H1 (cell line): ENCODE measurements at regions not wholly inside any gene's neighbourhood (a gene's known extent, or its start where the extent isn't known, plus 50 kb on each side); places are given as distances from the start of the nearest gene placed in this dataset.
A peak's percentile ranks its signal among the peaks of the same experiment; 100 is the strongest.

Experiments used
- CTCF ChIA-PET: fragments of 300-600 bp; sonication (Branson Sonifier 250); formaldehyde crosslinking; loops from one replicate; lab custom pipeline; 2021; ENCODE audit not compliant: partially characterized antibody; lab: Charles Lee
- POLR2A ChIA-PET: fragments of 300-600 bp; sonication (Branson Sonifier 250); formaldehyde crosslinking; loops from one replicate; lab custom pipeline; 2021; ENCODE audit warnings: inconsistent platforms; ENCODE audit not compliant: partially characterized antibody; lab: Charles Lee
- DNase-seq, 2 experiments: peaks; one replicate each; pipeline versions ENCODE4 v3.0.0 to v3.0.0-alpha.2; 2010 to 2022; ENCODE audit warnings: low spot score in 2 of 2, low read depth in 1 of 2, mixed read lengths in 1 of 2
- FAIRE-seq: peaks from 2 replicates; lab custom pipeline; 2011; peaks lifted over from hg19 to GRCh38; lab: Jason Lieb, UNC
- H2AFZ ChIP-seq: 2 replicates; pipeline ENCODE4 v1.8.1; 2012; ENCODE audit warnings: low read length, inconsistent platforms
- H2AK5ac ChIP-seq: 2 replicates; pipeline ENCODE4 v1.6.1; 2013; ENCODE audit warnings: low read depth, low read length
- H2BK120ac ChIP-seq: replicated peaks from 2 replicates; pipeline ENCODE3; 2013; ENCODE audit warnings: low read depth, low read length, inconsistent platforms
- H2BK12ac ChIP-seq: 2 replicates; pipeline ENCODE4 v1.6.1; 2013; ENCODE audit warnings: low read depth, low read length
- H2BK15ac ChIP-seq: 2 replicates; pipeline ENCODE4 v1.6.1; 2013; ENCODE audit warnings: low read length
- H2BK20ac ChIP-seq: 2 replicates; pipeline ENCODE4 v1.6.1; 2013; ENCODE audit warnings: low read length
- H2BK5ac ChIP-seq: 2 replicates; pipeline ENCODE4 v1.6.1; 2013; ENCODE audit warnings: low read depth, low read length
- H3K14ac ChIP-seq: 2 replicates; pipeline ENCODE4 v1.6.1; 2013; ENCODE audit warnings: inconsistent platforms; ENCODE audit not compliant: insufficient read length
- H3K18ac ChIP-seq: 2 replicates; pipeline ENCODE4 v1.6.1; 2013; ENCODE audit warnings: low read length; ENCODE audit errors: extremely low read depth
- H3K23ac ChIP-seq: 2 replicates; pipeline ENCODE4 v1.6.1; 2013; ENCODE audit warnings: inconsistent platforms; ENCODE audit not compliant: insufficient read length
- H3K23me2 ChIP-seq: 2 replicates; pipeline ENCODE4 v1.6.1; 2013; ENCODE audit warnings: low read depth, low read length
- H3K27ac ChIP-seq: 2 replicates; pipeline ENCODE4 v1.6.1; 2011; ENCODE audit warnings: low read depth, low read length, inconsistent platforms
- H3K27me3 ChIP-seq, 4 experiments: replicated peaks in 1 of 4; 1 replicate in 1 of 4; 2 replicates in 3 of 4; pipeline versions ENCODE4 v1.6.1 to v1.8.1; 2011 to 2013; ENCODE audit warnings: low read length in 3 of 4, mild to moderate bottlenecking in 3 of 4, inconsistent platforms in 2 of 4, mixed read lengths in 2 of 4, moderate library complexity in 1 of 4; ENCODE audit not compliant: control insufficient read depth in 3 of 4, insufficient read depth in 3 of 4; ENCODE audit errors: extremely low read depth in 1 of 4
- H3K36me3 ChIP-seq, 4 experiments: 2 replicates each; pipeline versions ENCODE4 v1.6.1 to v1.8.1; 2011 to 2013; ENCODE audit warnings: mild to moderate bottlenecking in 4 of 4, low read length in 3 of 4, moderate library complexity in 2 of 4, control low read depth in 1 of 4, inconsistent platforms in 1 of 4; ENCODE audit not compliant: insufficient read depth in 4 of 4, control insufficient read depth in 2 of 4
- H3K4ac ChIP-seq: replicated peaks from 2 replicates; pipeline ENCODE3; 2013; ENCODE audit warnings: low read length, low read depth, mixed read lengths, inconsistent platforms; ENCODE audit not compliant: insufficient read length
- H3K4me1 ChIP-seq, 4 experiments: replicated peaks in 1 of 4; 1 replicate in 1 of 4; 2 replicates in 3 of 4; pipeline versions ENCODE4 v1.6.1 to v1.8.1; 2011 to 2013; ENCODE audit warnings: low read length in 3 of 4, inconsistent platforms in 2 of 4, mixed read lengths in 1 of 4; ENCODE audit not compliant: insufficient read depth in 4 of 4, control insufficient read depth in 3 of 4
- H3K4me2 ChIP-seq, 2 experiments: 2 replicates each; pipeline versions ENCODE4 v1.6.1 to v1.8.1; 2011 to 2013; ENCODE audit warnings: low read depth in 2 of 2, low read length in 2 of 2, control low read depth in 1 of 2, inconsistent platforms in 1 of 2, mild to moderate bottlenecking in 1 of 2; ENCODE audit not compliant: insufficient read depth in 1 of 2
- H3K4me3 ChIP-seq, 4 experiments: fragments of 200-600, 300-600 bp in 1 of 4; sonication (generic), shearing (Covaris generic), sonication (Bioruptor Twin) in 1 of 4; 2 replicates each; pipeline versions ENCODE4 v1.5.1 to v1.8.1; 2011 to 2016; ENCODE audit warnings: low read length in 4 of 4, low read depth in 3 of 4, control low read depth in 2 of 4, inconsistent platforms in 2 of 4, mild to moderate bottlenecking in 2 of 4, mixed read lengths in 1 of 4, moderate library complexity in 1 of 4; ENCODE audit not compliant: insufficient read depth in 2 of 4; ENCODE audit errors: extremely low read depth in 1 of 4
- H3K56ac ChIP-seq: replicated peaks from 2 replicates; pipeline ENCODE3; 2013; ENCODE audit warnings: low read depth, mild to moderate bottlenecking, mixed read lengths, low read length, inconsistent platforms; ENCODE audit not compliant: insufficient read length
- H3K79me1 ChIP-seq: 2 replicates; pipeline ENCODE4 v1.6.1; 2013; ENCODE audit warnings: low read depth, low read length, control low read depth
- H3K79me2 ChIP-seq, 2 experiments: 2 replicates each; pipeline versions ENCODE4 v1.6.1 to v1.8.1; 2012 to 2013; ENCODE audit warnings: low read length in 2 of 2, mild to moderate bottlenecking in 2 of 2, inconsistent platforms in 1 of 2; ENCODE audit not compliant: insufficient read depth in 2 of 2, control insufficient read depth in 1 of 2
- H3K9ac ChIP-seq, 4 experiments: replicated peaks in 1 of 4; 1 replicate in 1 of 4; 2 replicates in 3 of 4; pipeline versions ENCODE4 v1.6.1 to v1.8.1; 2011 to 2013; ENCODE audit warnings: low read depth in 3 of 4, low read length in 3 of 4, control low read depth in 2 of 4, mild to moderate bottlenecking in 2 of 4, moderate library complexity in 2 of 4, inconsistent platforms in 1 of 4; ENCODE audit errors: extremely low read depth in 1 of 4
- H3K9me3 ChIP-seq, 2 experiments: 2 replicates each; pipeline versions ENCODE4 v1.6.1 to v1.8.1; 2012 to 2013; ENCODE audit warnings: mild to moderate bottlenecking in 2 of 2, moderate library complexity in 2 of 2, control low read depth in 1 of 2, inconsistent platforms in 1 of 2, low read depth in 1 of 2, low read length in 1 of 2, mixed read lengths in 1 of 2; ENCODE audit not compliant: insufficient read depth in 2 of 2
- H4K20me1 ChIP-seq, 2 experiments: replicated peaks in 1 of 2; 2 replicates each; pipeline versions ENCODE3 to v1.8.1; 2011 to 2013; ENCODE audit warnings: inconsistent platforms in 2 of 2, low read length in 2 of 2, mild to moderate bottlenecking in 1 of 2; ENCODE audit not compliant: insufficient read depth in 2 of 2, control insufficient read depth in 1 of 2
- H4K5ac ChIP-seq: 2 replicates; pipeline ENCODE4 v1.6.1; 2013; ENCODE audit warnings: low read length, low read depth, mixed read lengths, inconsistent platforms; ENCODE audit not compliant: insufficient read length
- H4K8ac ChIP-seq: 2 replicates; pipeline ENCODE4 v1.8.0; 2013; ENCODE audit warnings: mild to moderate bottlenecking, moderate library complexity, low read length, inconsistent platforms; ENCODE audit not compliant: insufficient read depth; ENCODE audit errors: extremely low read depth
- H4K91ac ChIP-seq: replicated peaks from 2 replicates; pipeline ENCODE3; 2013; ENCODE audit warnings: low read length, mixed read lengths, inconsistent platforms; ENCODE audit not compliant: insufficient read length
- BRCA1 ChIP-seq: IDR thresholded peaks from 2 replicates; pipeline ENCODE4 v1.6.1; 2012; ENCODE audit warnings: low read depth, low read length, improper control_type of control experiment
- CBX5 ChIP-seq: fragments of 300-800, 300-1000 bp; sonication (generic); IDR thresholded peaks from 2 replicates; pipeline ENCODE4 v1.7.1; 2016; ENCODE audit warnings: antibody characterized with exemption, low read length, low read depth
- CBX8 ChIP-seq: fragments of 300-800, 300-1000 bp; sonication (generic); IDR thresholded peaks from 2 replicates; pipeline ENCODE4 v1.7.1; 2016; ENCODE audit warnings: low read depth, low read length, borderline replicate concordance
- CEBPB ChIP-seq: IDR thresholded peaks from 2 replicates; pipeline ENCODE4 v1.6.1; 2012; ENCODE audit warnings: low read depth, low read length
- CTBP2 ChIP-seq: IDR thresholded peaks from 2 replicates; pipeline ENCODE4 v1.7.0; 2011; ENCODE audit warnings: borderline replicate concordance, mild to moderate bottlenecking, moderate library complexity, mixed read lengths, low read length; ENCODE audit not compliant: insufficient read depth, insufficient read length
- EGR1 ChIP-seq: IDR thresholded peaks from 2 replicates; pipeline ENCODE4 v1.6.1; 2011; ENCODE audit warnings: low read depth, low read length, borderline replicate concordance
- FOSL1 ChIP-seq: IDR thresholded peaks from 2 replicates; pipeline ENCODE4 v1.6.1; 2011; ENCODE audit warnings: mild to moderate bottlenecking, low read depth, low read length, moderate library complexity; ENCODE audit not compliant: insufficient read depth
- GTF2F1 ChIP-seq: IDR thresholded peaks from 2 replicates; pipeline ENCODE4 v1.6.1; 2012; ENCODE audit warnings: low read depth, low read length, improper control_type of control experiment, borderline replicate concordance
- POU5F1 ChIP-seq: IDR thresholded peaks from 2 replicates; pipeline ENCODE4 v1.6.1; 2011; ENCODE audit warnings: low read depth, mild to moderate bottlenecking, low read length, moderate library complexity
- RAD21 ChIP-seq, 2 experiments: IDR thresholded peaks in 1 of 2; conservative IDR thresholded peaks in 1 of 2; 2 replicates each; pipeline ENCODE4 v1.6.1; 2011; ENCODE audit warnings: low read depth in 2 of 2, low read length in 2 of 2, improper control_type of control experiment in 1 of 2, inconsistent platforms in 1 of 2, mild to moderate bottlenecking in 1 of 2, moderate library complexity in 1 of 2
- RXRA ChIP-seq: IDR thresholded peaks from 2 replicates; pipeline ENCODE4 v1.6.1; 2011; ENCODE audit warnings: low read depth, mild to moderate bottlenecking, low read length, moderate library complexity; ENCODE audit not compliant: insufficient read depth
- SAP30 ChIP-seq: fragments of 300-600 bp; sonication (generic); IDR thresholded peaks from 2 replicates; pipeline ENCODE4 v1.7.1; 2012; ENCODE audit warnings: low read length, moderate library complexity, mild to moderate bottlenecking, inconsistent platforms; ENCODE audit not compliant: insufficient read depth, insufficient replicate concordance
- SRF ChIP-seq: IDR thresholded peaks from 2 replicates; pipeline ENCODE4 v1.6.1; 2011; ENCODE audit warnings: mild to moderate bottlenecking, low read depth, low read length, moderate library complexity
- TBP ChIP-seq: IDR thresholded peaks from 2 replicates; pipeline ENCODE4 v1.6.1; 2011; ENCODE audit warnings: low read depth, low read length, improper control_type of control experiment
- TCF12 ChIP-seq: IDR thresholded peaks from 2 replicates; pipeline ENCODE4 v1.6.1; 2011; ENCODE audit warnings: low read depth, mild to moderate bottlenecking, low read length
- WGBS, 2 experiments: shearing (Covaris generic) in 1 of 2; methylation state at CpG; one replicate each; pipeline versions ENCODE4 v1.1.6 to v1.1.7; 2013 to 2015; ENCODE audit warnings: low lambda C conversion rate in 2 of 2, mixed read lengths in 2 of 2, inconsistent platforms in 1 of 2, low coverage in 1 of 2, missing lambda C conversion rate in 1 of 2; ENCODE audit not compliant: insufficient replicate concordance in 2 of 2, insufficient coverage in 1 of 2, insufficient read length in 1 of 2; ENCODE audit errors: extremely low coverage in 1 of 2, missing lambda C conversion rate in 1 of 2; 5-methylcytosine and 5-hydroxymethylcytosine counted together

DNA sequence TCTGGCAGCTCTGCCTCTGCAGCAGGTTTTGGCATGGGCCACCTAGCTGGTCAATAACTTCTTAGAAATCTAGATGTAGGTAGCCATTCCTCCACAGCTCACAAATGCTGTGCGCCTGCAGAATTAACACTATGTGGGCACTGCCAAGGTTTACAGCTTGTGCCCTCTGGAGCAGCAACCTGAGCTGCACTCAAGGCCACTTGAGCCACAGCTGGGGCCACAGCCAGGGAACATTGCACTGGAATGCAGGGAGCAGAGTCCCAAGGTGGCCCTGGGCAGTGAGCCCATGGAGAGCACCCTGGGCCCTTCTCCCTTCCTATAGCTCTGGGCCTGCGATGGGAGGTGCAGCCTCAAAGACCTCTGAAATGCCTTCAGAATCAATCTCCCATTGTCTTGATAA lies 365.3 kb downstream of the SATB2 start:
- Histone ChIP-seq H4K91ac (no peak overlapping the region), H4K20me1 (no peaks in the 10 kb centered on the region), H3K14ac (no peak overlapping the region), H3K4me2 (no peak overlapping the region), H3K23me2 (no peaks in the 10 kb centered on the region), H2BK20ac (no peak overlapping the region), H3K9me3 (no peaks in the 10 kb centered on the region), H2AK5ac (no peak overlapping the region), H2BK120ac (no peak overlapping the region), H3K36me3 (no peaks in the 10 kb centered on the region), H3K27me3 (no peaks in the 10 kb centered on the region), H2BK15ac (no peak overlapping the region), H3K56ac (no peak overlapping the region), H3K9ac (no peak overlapping the region), H4K8ac (peak overlapping the region; percentile 3; the same call in 1 of the 2 replicates), H2BK12ac (no peak overlapping the region; the same call in 1 of the 2 replicates), H3K27ac (no peak overlapping the region), H3K4me3 (no peak overlapping the region), H4K5ac (no peak overlapping the region), H3K79me2 (no peaks in the 10 kb centered on the region), H2BK5ac (no peak overlapping the region), H3K4me1 (no peaks in the 10 kb centered on the region; a peak in 1 of 7 replicates), H3K79me1 (no peaks in the 10 kb centered on the region), H3K23ac (no peak overlapping the region), H2AFZ (no peak overlapping the region), H3K4ac (no peak overlapping the region), H3K18ac (no peak overlapping the region)
- DNase-seq (no peak), FAIRE-seq (no peak)
- WGBS, 2 experiments, result 86% methylated on average over 2 of the region's 2 CpGs; no CpG with 5 or more reads in 1 of the 2 experiments
- ChIA-PET CTCF (interaction anchor here (1.1 kb wide), 2 partner anchors 14 to 15 kb away, joined by 3 to 4 read pairs; no protein-coding TSS in a partner anchor), POLR2A (no interaction called here)
- TF ChIP-seq RAD21 (IDR thresholded peaks at IDR 0.05 in 1 of 2, conservative IDR thresholded peaks at IDR 0.05 in 1 of 2; ENCODE audit: low read depth in 2 of 2, low read length in 2 of 2), result no peak
- no peak for TF ChIP-seq TCF12
- no peak for TF ChIP-seq BRCA1
- no peak for TF ChIP-seq CBX5
- TF ChIP-seq GTF2F1, result no peak
- TF ChIP-seq POU5F1, result no peak
- no peak for TF ChIP-seq CBX8
- no peak for TF ChIP-seq TBP
- TF ChIP-seq RXRA, result no peak
- TF ChIP-seq SRF, result no peak
- TF ChIP-seq CEBPB, result no peak
- TF ChIP-seq SAP30, result no peak
- TF ChIP-seq EGR1, result no peak
- TF ChIP-seq FOSL1, result no peak
- no peak for TF ChIP-seq CTBP2
